Lung (tissue), 11 donors: ENCODE measurements at regions not wholly inside any gene's neighbourhood (a gene's known extent, or its start where the extent isn't known, plus 50 kb on each side); places are given as distances from the start of the nearest gene placed in this dataset.

Experiments
- ATAC-seq: fragments of 200-7000 bp; cut with Tn5 transposase; one replicate; pipeline ENCODE4 v1.9.1; 2020; ENCODE audit warnings: moderate number of reproducible peaks; ENCODE audit not compliant: insufficient read depth, low FRiP score
- DNase-seq, 3 donors: peaks; one replicate each; pipeline ENCODE4 v3.0.0-alpha.2; 2013 to 2017
- H3K27ac ChIP-seq, 2 donors: one replicate each; pipeline ENCODE4 v1.5.1; 2013; ENCODE audit warnings: mild to moderate bottlenecking in 2 of 2, moderate library complexity in 2 of 2, control low read depth in 1 of 2, inconsistent platforms in 1 of 2, low read depth in 1 of 2, low read length in 1 of 2
- H3K27me3 ChIP-seq, 3 donors: one replicate each; pipeline ENCODE4 v1.5.1; 2013; ENCODE audit warnings: low read length in 2 of 3; ENCODE audit not compliant: control insufficient read depth in 3 of 3, insufficient read depth in 3 of 3
- H3K36me3 ChIP-seq, 4 donors: one replicate each; pipeline ENCODE4 v1.5.1; 2013; ENCODE audit warnings: low read length in 4 of 4, mild to moderate bottlenecking in 1 of 4, moderate library complexity in 1 of 4; ENCODE audit not compliant: control insufficient read depth in 4 of 4, insufficient read depth in 4 of 4
- H3K4me1 ChIP-seq, 5 donors: one replicate each; pipeline ENCODE4 v1.5.1; 2013; ENCODE audit warnings: low read length in 5 of 5, mild to moderate bottlenecking in 2 of 5, moderate library complexity in 1 of 5; ENCODE audit not compliant: control insufficient read depth in 5 of 5, insufficient read depth in 5 of 5
- H3K4me3 ChIP-seq: one replicate; pipeline ENCODE4 v1.5.1; 2013; ENCODE audit warnings: mild to moderate bottlenecking, control low read depth, moderate library complexity
- H3K9ac ChIP-seq, 2 donors: one replicate each; pipeline ENCODE4 v1.5.1; 2013; ENCODE audit warnings: low read length in 2 of 2, control low read depth in 1 of 2; ENCODE audit not compliant: insufficient read depth in 1 of 2
- H3K9me3 ChIP-seq, 4 donors: one replicate each; pipeline ENCODE4 v1.5.1; 2013; ENCODE audit warnings: low read length in 3 of 4, mild to moderate bottlenecking in 1 of 4, moderate library complexity in 1 of 4; ENCODE audit not compliant: control insufficient read depth in 4 of 4, insufficient read depth in 3 of 4
- CTCF ChIP-seq: IDR thresholded peaks from 2 replicates; pipeline ENCODE4 v1.5.1; 2012; ENCODE audit warnings: mild to moderate bottlenecking; ENCODE audit errors: control extremely low read depth, extremely low read depth
- WGBS, 2 donors: extraction: QIAGEN DNeasy Blood & Tissue Kit; methylation state at CpG; one replicate each; pipeline ENCODE4 v1.1.7; 2013; 5-methylcytosine and 5-hydroxymethylcytosine counted together
- donor health status: control.
- donor health status: control.
- donor health status: Bipolar disorder and iron deficiency.
- donor health status: healthy.
- donor health status: DM: yes; HTN: yes; CAD: no.

GRCh38 chr10:121265360-121266123 is 332.7 kb downstream of the FGFR2 start:
- H3K36me3 ChIP-seq = no peaks in the 10 kb centered on the region
- H3K9me3 ChIP-seq = peaks cover 0 to 2% (median 0%) of the 10 kb centered on the region in 4 donors
- H3K27ac ChIP-seq = no peak overlapping the region
- no peak for ATAC-seq
- peaks cover 0 to 31% (median 6%) of the 10 kb centered on the region in 5 donors for H3K4me1 ChIP-seq
- no peaks in the 10 kb centered on the region for H3K27me3 ChIP-seq
- H3K9ac ChIP-seq = no peak overlapping the region
- peak in 2 of 3 donors; percentile 67 to 68 for DNase-seq
- TF ChIP-seq CTCF = no peak
- WGBS, 2 donors = 45 to 53% methylated on average over 6 of the region's 6 CpGs
- no peak overlapping the region for H3K4me3 ChIP-seq

GRCh38 chr10:121266370-121266769 is 331.9 kb downstream of the FGFR2 start:
- peaks cover 0 to 4% (median 0%) of the 10 kb centered on the region in 4 donors for H3K9me3 ChIP-seq
- TF ChIP-seq CTCF = no peak
- no peaks in the 10 kb centered on the region for H3K27me3 ChIP-seq
- no peak overlapping the region for H3K4me3 ChIP-seq
- H3K4me1 ChIP-seq = peaks cover 0 to 31% (median 6%) of the 10 kb centered on the region in 5 donors
- ATAC-seq = no peak
- H3K9ac ChIP-seq = no peak overlapping the region
- H3K36me3 ChIP-seq = no peaks in the 10 kb centered on the region
- no peak overlapping the region for H3K27ac ChIP-seq
- WGBS, 2 donors = 63 to 87% methylated on average over 5 of the region's 5 CpGs
- peak in 2 of 3 donors; percentile 21 to 47 for DNase-seq

GRCh38 chr10:121267236-121268003 is 330.8 kb downstream of the FGFR2 start:
- ATAC-seq (no peak), DNase-seq (no peak)
- 92 to 95% methylated on average over 11 of the region's 11 CpGs for WGBS, 2 donors
- peaks cover 0 to 4% (median 0%) of the 10 kb centered on the region in 4 donors for H3K9me3 ChIP-seq
- peaks cover 0 to 31% (median 6%) of the 10 kb centered on the region in 5 donors for H3K4me1 ChIP-seq
- no peak for TF ChIP-seq CTCF
- no peak overlapping the region for H3K9ac ChIP-seq
- H3K27me3 ChIP-seq = no peaks in the 10 kb centered on the region
- no peak overlapping the region for H3K4me3 ChIP-seq
- no peak overlapping the region for H3K27ac ChIP-seq
- no peaks in the 10 kb centered on the region for H3K36me3 ChIP-seq
